PFSK-1 (cell line): ENCODE measurements at regions not wholly inside any gene's neighbourhood (a gene's known extent, or its start where the extent isn't known, plus 50 kb on each side); places are given as distances from the start of the nearest gene placed in this dataset.

Experiments used
- POLR2AphosphoS5 ChIP-seq: IDR thresholded peaks from 2 replicates; pipeline ENCODE4 v1.6.1; 2012; ENCODE audit warnings: low read depth, mild to moderate bottlenecking, control low read depth, low read length, moderate library complexity
- TAF1 ChIP-seq: IDR thresholded peaks from 2 replicates; pipeline ENCODE4 v1.6.1; 2012; ENCODE audit warnings: low read length, control low read depth, borderline replicate concordance; ENCODE audit not compliant: insufficient read depth

- TF ChIP-seq POLR2AphosphoS5 (no peak), TAF1 (no peak)
Observed at GRCh38 chr11:80196932-80197554, 756.2 kb upstream of the TENM4 start.
